GM06990 (cell line): ENCODE measurements at regions not wholly inside any gene's neighbourhood (a gene's known extent, or its start where the extent isn't known, plus 50 kb on each side); places are given as distances from the start of the nearest gene placed in this dataset.

Experiments
- DNase-seq: peaks from one replicate; pipeline ENCODE4 v3.0.0-alpha.2; 2011; ENCODE audit not compliant: insufficient read length; ENCODE audit errors: extremely low read depth
- H3K27me3 ChIP-seq: replicated peaks from 2 replicates; pipeline ENCODE4 v1.6.0; 2011; ENCODE audit warnings: low read length; ENCODE audit not compliant: control insufficient read depth, insufficient read depth
- H3K36me3 ChIP-seq: 2 replicates; pipeline ENCODE4 v1.5.1; 2011; ENCODE audit warnings: low read length; ENCODE audit not compliant: control insufficient read depth, insufficient read depth
- H3K4me3 ChIP-seq: replicated peaks from 2 replicates; pipeline ENCODE4 v1.5.1; 2011; ENCODE audit warnings: low read depth, mild to moderate bottlenecking, control low read depth, low read length
- TF ChIP-seq, protein P1 (sequence below): IDR thresholded peaks from 2 replicates; pipeline ENCODE4 v1.5.1; 2011; ENCODE audit warnings: low read length, control low read depth, mild to moderate bottlenecking, inconsistent platforms; ENCODE audit not compliant: insufficient read depth, poor library complexity, severe bottlenecking

DNA sequence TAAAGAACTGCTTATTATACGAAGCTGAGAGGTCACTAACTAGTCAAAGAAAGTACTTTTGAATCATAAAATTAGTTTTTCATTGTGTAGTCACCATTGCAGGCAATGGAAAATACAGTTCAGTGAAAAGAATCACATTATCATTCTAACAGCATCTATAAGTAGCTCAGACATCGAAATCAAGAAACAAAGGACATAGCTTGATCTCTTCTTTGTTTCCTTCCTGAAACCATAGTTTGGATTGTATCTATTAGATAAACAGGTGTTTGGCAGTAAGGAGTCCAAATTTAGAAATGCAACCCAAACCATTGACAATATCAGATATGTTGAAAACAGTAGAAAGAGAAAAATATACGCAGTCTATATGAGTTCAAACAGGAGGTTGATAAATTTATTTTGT, 697.3 kb downstream of the TFAP2A start:
- TF ChIP-seq, protein P1, sequence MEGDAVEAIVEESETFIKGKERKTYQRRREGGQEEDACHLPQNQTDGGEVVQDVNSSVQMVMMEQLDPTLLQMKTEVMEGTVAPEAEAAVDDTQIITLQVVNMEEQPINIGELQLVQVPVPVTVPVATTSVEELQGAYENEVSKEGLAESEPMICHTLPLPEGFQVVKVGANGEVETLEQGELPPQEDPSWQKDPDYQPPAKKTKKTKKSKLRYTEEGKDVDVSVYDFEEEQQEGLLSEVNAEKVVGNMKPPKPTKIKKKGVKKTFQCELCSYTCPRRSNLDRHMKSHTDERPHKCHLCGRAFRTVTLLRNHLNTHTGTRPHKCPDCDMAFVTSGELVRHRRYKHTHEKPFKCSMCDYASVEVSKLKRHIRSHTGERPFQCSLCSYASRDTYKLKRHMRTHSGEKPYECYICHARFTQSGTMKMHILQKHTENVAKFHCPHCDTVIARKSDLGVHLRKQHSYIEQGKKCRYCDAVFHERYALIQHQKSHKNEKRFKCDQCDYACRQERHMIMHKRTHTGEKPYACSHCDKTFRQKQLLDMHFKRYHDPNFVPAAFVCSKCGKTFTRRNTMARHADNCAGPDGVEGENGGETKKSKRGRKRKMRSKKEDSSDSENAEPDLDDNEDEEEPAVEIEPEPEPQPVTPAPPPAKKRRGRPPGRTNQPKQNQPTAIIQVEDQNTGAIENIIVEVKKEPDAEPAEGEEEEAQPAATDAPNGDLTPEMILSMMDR = no peak
- Histone ChIP-seq H3K27me3 (no peaks in the 10 kb centered on the region), H3K4me3 (no peak overlapping the region), H3K36me3 (no peaks in the 10 kb centered on the region)
- DNase-seq = no peak

DNA sequence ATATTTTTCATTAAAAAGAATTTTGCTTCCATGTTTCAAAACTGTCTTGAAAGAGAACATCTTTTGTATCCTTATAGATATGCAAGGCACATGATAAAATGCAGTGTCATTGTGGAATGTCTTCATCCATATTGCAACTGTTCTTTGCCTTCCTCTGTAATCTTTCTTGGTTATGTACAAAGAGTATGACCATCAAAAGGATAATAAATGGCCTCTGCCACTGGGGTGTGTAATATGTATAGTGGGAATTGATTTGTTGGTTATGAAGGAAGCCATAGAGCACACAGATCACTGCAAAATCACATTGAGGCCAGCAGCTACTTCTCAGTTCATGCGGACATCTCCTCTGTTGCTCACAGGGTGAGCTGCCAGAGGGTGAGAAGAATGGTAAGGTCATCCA, 703.5 kb downstream of the TFAP2A start:
- Histone ChIP-seq H3K4me3 (no peak overlapping the region), H3K27me3 (no peaks in the 10 kb centered on the region), H3K36me3 (no peaks in the 10 kb centered on the region)
- TF ChIP-seq, protein P1 = no peak
- DNase-seq = no peak

DNA sequence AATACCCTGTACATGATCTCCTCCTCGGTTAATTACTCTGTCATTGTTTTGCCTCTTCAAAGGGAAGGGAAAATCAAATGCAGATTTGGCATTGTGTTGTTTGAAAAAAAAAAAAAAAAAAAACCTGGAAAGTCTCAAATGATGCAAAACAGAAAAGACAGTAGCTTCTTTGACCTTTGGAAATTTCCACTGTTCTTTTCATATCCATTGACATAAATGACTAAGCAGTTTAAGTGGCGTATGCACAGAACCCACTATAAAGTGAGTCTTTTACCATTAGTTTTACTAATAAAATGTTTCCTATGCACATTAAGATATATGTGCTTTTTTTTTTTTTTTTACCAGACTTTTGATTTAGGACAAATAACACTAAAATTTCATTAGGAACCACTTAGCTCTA, 704.3 kb downstream of the TFAP2A start:
- Histone ChIP-seq H3K36me3 (no peaks in the 10 kb centered on the region), H3K27me3 (no peaks in the 10 kb centered on the region), H3K4me3 (no peak overlapping the region)
- no peak for DNase-seq
- TF ChIP-seq, protein P1 = no peak

DNA sequence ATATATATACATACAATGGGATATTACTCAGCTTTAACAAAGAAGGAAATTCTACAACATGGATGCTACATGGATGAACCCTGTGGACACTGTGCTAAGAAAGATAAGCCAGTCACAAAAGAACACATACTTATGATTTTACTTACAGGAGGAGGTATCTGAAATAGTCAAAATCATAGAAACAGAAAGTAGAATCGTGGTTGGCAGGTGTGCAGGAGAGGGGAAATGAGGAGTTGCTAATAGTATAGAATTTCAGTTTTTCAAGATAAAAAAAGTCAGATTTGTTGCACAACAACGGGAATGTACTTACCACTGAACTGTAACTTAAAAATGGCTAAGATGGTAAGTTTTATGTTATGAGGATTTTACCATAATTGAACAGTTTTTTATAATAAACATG, 706.3 kb downstream of the TFAP2A start:
- TF ChIP-seq, protein P1 = no peak
- no peak overlapping the region for H3K4me3 ChIP-seq
- no peak for DNase-seq
- H3K36me3 ChIP-seq = no peaks in the 10 kb centered on the region
- no peaks in the 10 kb centered on the region for H3K27me3 ChIP-seq

DNA sequence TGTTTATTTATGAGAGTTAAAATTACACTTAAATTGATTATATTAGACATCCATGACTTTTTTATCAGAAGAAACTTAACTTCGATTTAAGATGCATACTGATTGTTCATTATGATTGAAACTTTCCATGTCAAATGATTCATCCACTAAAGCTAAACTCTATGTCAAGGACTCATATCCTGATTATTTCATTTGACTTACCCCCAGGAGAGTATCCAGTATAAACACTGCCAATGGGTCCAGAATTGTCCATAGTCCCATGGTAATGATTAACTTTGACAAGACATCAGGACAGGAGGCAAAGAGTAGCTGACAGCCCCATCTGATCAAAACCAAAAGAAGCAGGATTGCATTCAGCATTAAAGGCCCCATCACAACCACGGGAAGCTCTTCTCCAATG, 709.9 kb downstream of the TFAP2A start:
- TF ChIP-seq, protein P1 = no peak
- Histone ChIP-seq H3K27me3 (no peaks in the 10 kb centered on the region), H3K4me3 (no peak overlapping the region), H3K36me3 (no peaks in the 10 kb centered on the region)
- DNase-seq = no peak

DNA sequence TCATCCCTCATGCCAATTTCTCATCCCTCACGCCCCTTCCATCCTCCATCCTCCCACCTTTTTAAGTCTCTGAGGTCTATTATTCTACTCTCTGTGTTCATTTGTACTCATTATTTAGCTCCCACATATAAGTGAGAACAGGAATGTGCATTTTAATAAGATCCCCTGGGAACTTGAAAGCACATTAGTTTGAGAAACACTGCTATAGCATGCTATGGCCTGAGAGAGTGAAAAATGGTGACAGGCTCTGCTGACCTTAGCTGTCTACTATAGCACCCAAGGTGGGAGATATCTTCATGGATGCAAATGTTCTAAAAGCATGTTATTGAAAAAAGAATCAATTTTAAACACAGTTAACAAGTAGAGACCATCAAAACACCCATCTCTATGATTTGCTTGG, 712.0 kb downstream of the TFAP2A start:
- no peaks in the 10 kb centered on the region for H3K36me3 ChIP-seq
- H3K27me3 ChIP-seq = no peaks in the 10 kb centered on the region
- DNase-seq = no peak
- no peak overlapping the region for H3K4me3 ChIP-seq
- TF ChIP-seq, protein P1 = no peak
